Calu3 (cell line): ENCODE measurements at regions not wholly inside any gene's neighbourhood (a gene's known extent, or its start where the extent isn't known, plus 50 kb on each side); places are given as distances from the start of the nearest gene placed in this dataset.

Source experiments
- BruUV-seq: library from RNA; stranded (reverse); fragments of 400-500 nt; replicated peaks from 2 replicates; lab custom pipeline; 2021; lab: Mats Ljungman, UMichigan
- CTCF ChIA-PET: fragments of 300-600 bp; sonication (Branson Sonifier 250); formaldehyde crosslinking; loops from one replicate; lab custom pipeline; 2022; ENCODE audit warnings: antibody characterized with exemption; lab: Charles Lee
- DNase-seq: peaks from one replicate; pipeline ENCODE4 v3.0.0; 2022
- H3K27ac Mint-ChIP-seq: one replicate; pipeline ENCODE4 v1.8.0; 2022; ENCODE audit warnings: mixed read lengths; ENCODE audit not compliant: unreplicated experiment
- H3K27me3 Mint-ChIP-seq: one replicate; pipeline ENCODE4 v1.8.0; 2022; ENCODE audit warnings: mixed read lengths; ENCODE audit not compliant: unreplicated experiment
- H3K36me3 Mint-ChIP-seq: one replicate; pipeline ENCODE4 v1.8.0; 2022; ENCODE audit warnings: mild to moderate bottlenecking, moderate library complexity, mixed read lengths; ENCODE audit not compliant: insufficient read depth, unreplicated experiment
- H3K4me1 Mint-ChIP-seq: one replicate; pipeline ENCODE4 v1.8.0; 2022; ENCODE audit warnings: mild to moderate bottlenecking, low read depth, mixed read lengths; ENCODE audit not compliant: unreplicated experiment
- H3K4me3 Mint-ChIP-seq: one replicate; pipeline ENCODE4 v1.8.0; 2022; ENCODE audit warnings: mild to moderate bottlenecking, low read depth, moderate library complexity, mixed read lengths; ENCODE audit not compliant: unreplicated experiment
- H3K9me3 Mint-ChIP-seq: one replicate; pipeline ENCODE4 v1.8.0; 2022; ENCODE audit warnings: low read depth, mixed read lengths; ENCODE audit not compliant: unreplicated experiment
- intact Hi-C: fragments of 100-400 bp; cut with micrococcal nuclease; formaldehyde crosslinking; loops from one replicate; pipeline ENCODE4 v1.10.0; 2022; ENCODE audit not compliant: unreplicated experiment
- TF ChIP-seq, protein P1 (sequence below): fragments of 200-600 bp; IDR thresholded peaks from one replicate; pipeline ENCODE4 v1.8.0; 2022; ENCODE audit warnings: antibody characterized with exemption; ENCODE audit not compliant: unreplicated experiment

DNA sequence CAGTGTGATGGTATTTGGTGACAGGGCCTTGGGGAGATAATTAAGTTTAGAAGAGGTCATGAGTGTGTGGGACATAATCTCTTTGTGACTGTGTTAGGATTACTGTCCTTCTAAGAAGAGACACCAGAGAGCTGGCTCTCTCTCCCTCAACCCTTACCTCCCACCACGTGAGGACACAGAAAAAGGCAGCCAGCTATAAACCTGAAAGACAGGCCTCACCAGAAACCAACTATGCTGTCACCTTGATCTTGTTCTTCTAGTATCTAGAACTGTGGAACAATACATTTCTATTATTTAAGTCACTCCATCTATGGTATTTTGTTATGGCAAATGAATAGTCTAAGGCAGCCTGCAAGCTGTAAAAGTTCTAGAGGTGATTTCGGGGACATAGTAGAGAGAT is 203.7 kb downstream of the OTOR start:
- Mint-ChIP-seq H3K36me3 (no peaks in the 10 kb centered on the region), H3K4me1 (no peaks in the 10 kb centered on the region), H3K4me3 (no peak overlapping the region), H3K9me3 (no peaks in the 10 kb centered on the region), H3K27me3 (no peaks in the 10 kb centered on the region), H3K27ac (no peak overlapping the region)
- no peak for DNase-seq
- CTCF ChIA-PET: no interaction called here
- intact Hi-C loops: no loop called here
- TF ChIP-seq, protein P1, sequence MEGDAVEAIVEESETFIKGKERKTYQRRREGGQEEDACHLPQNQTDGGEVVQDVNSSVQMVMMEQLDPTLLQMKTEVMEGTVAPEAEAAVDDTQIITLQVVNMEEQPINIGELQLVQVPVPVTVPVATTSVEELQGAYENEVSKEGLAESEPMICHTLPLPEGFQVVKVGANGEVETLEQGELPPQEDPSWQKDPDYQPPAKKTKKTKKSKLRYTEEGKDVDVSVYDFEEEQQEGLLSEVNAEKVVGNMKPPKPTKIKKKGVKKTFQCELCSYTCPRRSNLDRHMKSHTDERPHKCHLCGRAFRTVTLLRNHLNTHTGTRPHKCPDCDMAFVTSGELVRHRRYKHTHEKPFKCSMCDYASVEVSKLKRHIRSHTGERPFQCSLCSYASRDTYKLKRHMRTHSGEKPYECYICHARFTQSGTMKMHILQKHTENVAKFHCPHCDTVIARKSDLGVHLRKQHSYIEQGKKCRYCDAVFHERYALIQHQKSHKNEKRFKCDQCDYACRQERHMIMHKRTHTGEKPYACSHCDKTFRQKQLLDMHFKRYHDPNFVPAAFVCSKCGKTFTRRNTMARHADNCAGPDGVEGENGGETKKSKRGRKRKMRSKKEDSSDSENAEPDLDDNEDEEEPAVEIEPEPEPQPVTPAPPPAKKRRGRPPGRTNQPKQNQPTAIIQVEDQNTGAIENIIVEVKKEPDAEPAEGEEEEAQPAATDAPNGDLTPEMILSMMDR: no peak
- BruUV-seq: no TSS peak

DNA sequence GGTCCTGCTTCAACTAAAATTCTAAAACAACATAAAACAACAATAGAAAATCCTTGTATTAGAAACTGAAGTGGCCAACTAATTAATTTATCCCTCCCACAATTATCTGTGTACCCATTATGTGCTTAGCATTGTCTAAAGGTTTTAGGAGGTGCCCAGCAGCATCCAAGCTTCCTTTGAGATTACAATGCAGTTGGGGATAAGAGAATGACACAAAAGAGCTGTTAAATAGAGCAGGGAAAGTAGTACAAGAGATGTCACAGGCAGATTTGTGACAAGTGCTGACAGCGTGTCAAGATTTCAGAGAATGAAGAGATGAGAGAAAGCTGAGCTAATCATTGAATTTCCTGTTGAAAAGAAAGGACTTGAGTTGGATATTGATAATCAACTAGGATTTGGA is 204.8 kb downstream of the OTOR start:
- Mint-ChIP-seq H3K36me3 (no peaks in the 10 kb centered on the region), H3K4me3 (no peak overlapping the region), H3K9me3 (no peaks in the 10 kb centered on the region), H3K4me1 (no peaks in the 10 kb centered on the region), H3K27me3 (no peaks in the 10 kb centered on the region), H3K27ac (no peak overlapping the region)
- TF ChIP-seq, protein P1: no peak
- CTCF ChIA-PET: no interaction called here
- no TSS peak for BruUV-seq
- intact Hi-C loops: no loop called here
- DNase-seq: no peak

DNA sequence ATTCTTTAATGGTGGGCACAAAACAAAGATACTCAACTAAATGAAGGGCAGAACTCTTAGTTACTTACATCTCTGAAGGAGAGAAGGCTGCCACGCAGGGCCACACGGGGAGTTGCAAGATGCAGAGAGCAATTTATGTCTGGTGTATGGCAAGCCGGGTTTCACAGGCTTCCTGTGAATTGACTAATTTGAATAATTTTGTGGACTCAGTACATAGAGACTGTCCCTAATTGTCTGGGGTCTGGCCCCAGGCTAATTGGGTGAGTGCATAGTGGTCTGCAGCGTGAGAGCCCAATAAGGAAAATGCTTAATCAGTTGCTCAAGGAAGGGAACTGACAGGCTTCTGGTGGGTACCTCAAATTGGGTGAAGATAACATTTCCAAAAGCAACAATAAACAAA is 205.7 kb downstream of the OTOR start:
- TF ChIP-seq, protein P1: no peak
- DNase-seq: no peak
- H3K4me3 Mint-ChIP-seq: no peak overlapping the region
- no peaks in the 10 kb centered on the region for H3K4me1 Mint-ChIP-seq
- no peak overlapping the region for H3K27ac Mint-ChIP-seq
- no TSS peak for BruUV-seq
- H3K9me3 Mint-ChIP-seq: no peaks in the 10 kb centered on the region
- CTCF ChIA-PET: no interaction called here
- intact Hi-C loops: no loop called here
- H3K27me3 Mint-ChIP-seq: no peaks in the 10 kb centered on the region
- no peaks in the 10 kb centered on the region for H3K36me3 Mint-ChIP-seq

DNA sequence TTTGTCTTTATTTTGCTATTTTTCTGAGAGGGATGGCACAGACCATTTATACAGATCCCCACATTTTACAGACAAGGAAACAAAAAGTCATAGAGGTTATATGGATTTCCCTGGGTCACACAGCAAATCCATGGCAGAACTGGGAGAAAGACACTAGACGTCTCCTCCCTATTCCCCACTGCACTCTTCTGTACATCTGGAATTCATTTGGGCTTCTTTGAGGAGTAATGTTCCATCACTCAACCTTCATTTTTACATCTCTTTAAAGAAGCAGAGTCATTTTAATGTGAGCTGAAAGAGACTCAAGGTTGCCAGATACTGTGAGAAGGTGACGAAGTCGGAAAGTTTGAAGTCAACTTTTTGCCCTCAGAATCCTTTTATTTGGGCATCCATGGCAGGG is 207.3 kb downstream of the OTOR start:
- no peak for DNase-seq
- intact Hi-C loops: no loop called here
- H3K4me1 Mint-ChIP-seq: no peaks in the 10 kb centered on the region
- CTCF ChIA-PET: no interaction called here
- TF ChIP-seq, protein P1: no peak
- no TSS peak for BruUV-seq
- H3K9me3 Mint-ChIP-seq: no peaks in the 10 kb centered on the region
- H3K4me3 Mint-ChIP-seq: no peak overlapping the region
- H3K36me3 Mint-ChIP-seq: no peaks in the 10 kb centered on the region
- no peak overlapping the region for H3K27ac Mint-ChIP-seq
- no peaks in the 10 kb centered on the region for H3K27me3 Mint-ChIP-seq

DNA sequence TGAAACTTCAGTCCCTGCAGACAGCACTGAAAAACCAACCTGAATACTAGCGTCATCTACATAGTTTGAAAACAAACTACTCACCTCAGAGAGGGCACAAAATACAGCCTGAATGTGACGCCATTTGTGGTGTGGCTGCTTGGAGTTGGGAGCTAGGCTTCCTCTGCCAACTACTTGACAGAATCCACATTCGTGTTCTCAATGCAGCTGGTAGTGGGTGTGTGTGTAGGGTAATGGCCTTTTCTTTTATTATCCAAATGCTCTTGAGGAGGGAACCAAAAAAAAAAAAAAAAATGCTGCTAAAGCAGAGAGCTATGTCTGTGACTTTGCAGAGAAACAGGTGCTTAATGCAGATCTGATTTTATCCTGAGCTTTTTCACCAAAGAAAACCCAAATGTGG is 207.8 kb downstream of the OTOR start:
- CTCF ChIA-PET: interaction anchor here (0.7 kb wide), 1 partner anchor 177 kb away, joined by 4 read pairs; no protein-coding TSS in a partner anchor
- no TSS peak for BruUV-seq
- Mint-ChIP-seq H3K4me3 (no peak overlapping the region), H3K27ac (no peak overlapping the region), H3K27me3 (no peaks in the 10 kb centered on the region), H3K4me1 (no peaks in the 10 kb centered on the region), H3K36me3 (no peaks in the 10 kb centered on the region), H3K9me3 (no peaks in the 10 kb centered on the region)
- TF ChIP-seq, protein P1: no peak
- intact Hi-C loops: no loop called here
- DNase-seq: no peak
